ENCODE measurements at regions not wholly inside any gene's neighbourhood (a gene's known extent, or its start where the extent isn't known, plus 50 kb on each side); places are given as distances from the start of the nearest gene placed in this dataset.
"Not testable (repeated sequence)": the region's sequence is repeated elsewhere in the genome, so short reads cannot be mapped to it uniquely, and the experiment has no call there.

- H3K4me3 ChIP-seq (ENCODE audit: low read depth, low read length); H3K27me3 ChIP-seq (ENCODE audit: control insufficient read depth, insufficient read depth, low read length); DNase-seq (ENCODE audit: low read depth); H3K36me3 ChIP-seq (ENCODE audit: control insufficient read depth, insufficient read depth, low read length): not testable (repeated sequence)
Measured at GRCh38 chr1:25171013-25171412, 61.3 kb downstream of the SYF2 start.

DNA sequence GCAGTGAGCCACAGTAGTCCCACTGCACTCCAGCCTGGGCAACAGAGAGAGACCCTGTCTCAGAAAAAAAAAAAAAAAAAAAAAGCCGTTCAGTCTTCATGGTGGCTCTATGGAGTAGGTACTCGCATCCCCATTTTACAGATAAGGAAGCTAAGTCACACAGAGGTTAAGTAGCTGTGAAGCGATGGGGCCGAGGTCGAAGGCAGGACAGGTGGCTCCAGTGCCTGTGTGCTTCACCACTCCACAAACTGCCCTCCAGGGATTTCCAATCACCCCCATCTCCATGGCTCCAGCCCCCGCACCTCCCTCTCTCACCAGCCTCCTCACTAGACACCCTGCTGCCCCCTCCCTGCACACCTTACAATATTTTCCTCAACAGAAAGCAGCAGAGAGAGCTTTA lies 61.9 kb downstream of the SYF2 start:
- Histone ChIP-seq H3K36me3 (ENCODE audit: control insufficient read depth, insufficient read depth, low read length) (no peaks in the 10 kb centered on the region), H3K4me3 (ENCODE audit: low read depth, low read length) (no peak overlapping the region), H3K27me3 (ENCODE audit: control insufficient read depth, insufficient read depth, low read length) (peaks cover 5% of the 10 kb centered on the region)
- no peak for DNase-seq (ENCODE audit: low read depth)
- TF ChIP-seq, protein P1, sequence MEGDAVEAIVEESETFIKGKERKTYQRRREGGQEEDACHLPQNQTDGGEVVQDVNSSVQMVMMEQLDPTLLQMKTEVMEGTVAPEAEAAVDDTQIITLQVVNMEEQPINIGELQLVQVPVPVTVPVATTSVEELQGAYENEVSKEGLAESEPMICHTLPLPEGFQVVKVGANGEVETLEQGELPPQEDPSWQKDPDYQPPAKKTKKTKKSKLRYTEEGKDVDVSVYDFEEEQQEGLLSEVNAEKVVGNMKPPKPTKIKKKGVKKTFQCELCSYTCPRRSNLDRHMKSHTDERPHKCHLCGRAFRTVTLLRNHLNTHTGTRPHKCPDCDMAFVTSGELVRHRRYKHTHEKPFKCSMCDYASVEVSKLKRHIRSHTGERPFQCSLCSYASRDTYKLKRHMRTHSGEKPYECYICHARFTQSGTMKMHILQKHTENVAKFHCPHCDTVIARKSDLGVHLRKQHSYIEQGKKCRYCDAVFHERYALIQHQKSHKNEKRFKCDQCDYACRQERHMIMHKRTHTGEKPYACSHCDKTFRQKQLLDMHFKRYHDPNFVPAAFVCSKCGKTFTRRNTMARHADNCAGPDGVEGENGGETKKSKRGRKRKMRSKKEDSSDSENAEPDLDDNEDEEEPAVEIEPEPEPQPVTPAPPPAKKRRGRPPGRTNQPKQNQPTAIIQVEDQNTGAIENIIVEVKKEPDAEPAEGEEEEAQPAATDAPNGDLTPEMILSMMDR (IDR thresholded peaks at IDR 0.05; ENCODE audit: insufficient read depth, low read length, poor library complexity, severe bottlenecking), result no peak

- Histone ChIP-seq H3K4me3 (ENCODE audit: low read depth, low read length) (no peak overlapping the region), H3K27me3 (ENCODE audit: control insufficient read depth, insufficient read depth, low read length) (peaks cover 5% of the 10 kb centered on the region), H3K36me3 (ENCODE audit: control insufficient read depth, insufficient read depth, low read length) (no peaks in the 10 kb centered on the region)
- no peak for DNase-seq (ENCODE audit: low read depth)
- TF ChIP-seq, protein P1 (IDR thresholded peaks at IDR 0.05; ENCODE audit: insufficient read depth, low read length, poor library complexity, severe bottlenecking), result no peak
Measured at GRCh38 chr1:25169610-25170009, 62.7 kb downstream of the SYF2 start.

DNA sequence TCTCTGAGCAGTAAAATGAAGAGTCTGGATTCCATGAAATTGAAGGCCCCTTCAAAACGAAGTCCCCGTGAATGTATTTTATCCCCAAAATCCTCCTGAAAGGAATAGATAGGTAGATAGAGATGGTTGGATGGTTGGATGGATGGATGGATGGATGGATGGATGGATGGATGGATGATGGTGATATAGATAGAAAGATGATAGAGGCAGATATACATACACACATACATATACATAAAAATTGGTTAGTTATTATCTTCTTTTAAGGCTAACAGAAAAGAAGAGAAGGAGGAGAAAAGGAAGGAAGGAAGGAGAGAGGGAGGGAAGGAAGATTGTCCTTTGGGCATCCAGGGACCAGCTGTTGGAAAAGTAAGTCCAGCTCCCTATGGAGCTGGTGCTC lies 63.1 kb downstream of the SYF2 start:
- peaks cover 5% of the 10 kb centered on the region for H3K27me3 ChIP-seq (ENCODE audit: control insufficient read depth, insufficient read depth, low read length)
- DNase-seq (ENCODE audit: low read depth), result no peak
- no peaks in the 10 kb centered on the region for H3K36me3 ChIP-seq (ENCODE audit: control insufficient read depth, insufficient read depth, low read length)
- no peak overlapping the region for H3K4me3 ChIP-seq (ENCODE audit: low read depth, low read length)
- TF ChIP-seq, protein P1 (IDR thresholded peaks at IDR 0.05; ENCODE audit: insufficient read depth, low read length, poor library complexity, severe bottlenecking), result no peak

DNA sequence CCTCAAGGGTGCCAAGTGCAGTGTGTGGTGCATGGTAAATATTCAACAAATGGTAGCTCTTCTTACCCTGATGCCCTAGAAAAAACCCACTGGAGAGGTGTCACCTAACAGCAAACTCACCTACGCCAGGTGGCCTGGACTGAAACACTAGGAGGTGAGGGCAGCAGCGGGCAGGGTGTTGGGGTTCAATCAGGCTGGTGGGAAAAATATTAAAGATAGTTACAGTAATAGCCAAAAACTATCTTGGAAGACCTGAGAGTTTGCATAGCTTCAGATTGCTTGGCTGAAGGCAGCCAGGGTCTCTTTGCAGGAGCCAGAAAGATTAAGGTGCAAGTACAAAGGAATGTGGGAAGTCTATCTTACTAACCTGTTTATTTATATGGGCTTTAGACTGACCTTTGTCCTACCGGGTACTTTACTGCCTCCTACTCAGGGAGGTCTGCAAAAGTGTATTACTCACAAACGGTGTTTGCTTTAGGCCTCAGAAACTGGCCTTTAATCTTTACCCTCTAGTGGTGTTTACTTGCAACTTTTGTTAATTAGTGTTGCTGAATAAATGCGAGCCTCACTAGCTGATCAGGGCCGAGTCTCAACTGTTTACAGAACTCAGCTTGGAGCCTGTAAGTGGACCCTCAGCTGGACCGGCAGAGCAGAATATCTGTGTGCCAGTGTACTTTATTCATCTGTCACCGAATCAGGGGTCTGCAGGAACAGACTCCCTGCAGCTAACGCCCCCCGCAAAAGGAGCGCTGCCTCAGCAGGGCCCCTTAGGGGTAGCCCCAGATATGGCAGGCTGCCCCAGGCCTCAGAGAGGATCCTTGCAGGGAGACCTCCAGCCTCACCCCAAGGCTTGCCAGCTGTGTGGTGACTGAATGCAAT lies 63.9 kb downstream of the SYF2 start:
- H3K36me3 ChIP-seq (ENCODE audit: control insufficient read depth, insufficient read depth, low read length), result no peaks in the 10 kb centered on the region
- TF ChIP-seq, protein P1 (IDR thresholded peaks at IDR 0.05; ENCODE audit: insufficient read depth, low read length, poor library complexity, severe bottlenecking), result no peak
- H3K4me3 ChIP-seq (ENCODE audit: low read depth, low read length), result no peak overlapping the region
- H3K27me3 ChIP-seq (ENCODE audit: control insufficient read depth, insufficient read depth, low read length), result peaks cover 5% of the 10 kb centered on the region
- no peak for DNase-seq (ENCODE audit: low read depth)

GRCh38 chr1:25167269-25168192 lies 64.8 kb downstream of the SYF2 start:
- no peak for DNase-seq (ENCODE audit: low read depth)

More at GRCh38 chr1:25167269-25168192, 64.8 kb downstream of the SYF2 start:
- Histone ChIP-seq H3K36me3 (ENCODE audit: control insufficient read depth, insufficient read depth, low read length) (no peaks in the 10 kb centered on the region), H3K27me3 (ENCODE audit: control insufficient read depth, insufficient read depth, low read length) (peaks cover 5% of the 10 kb centered on the region), H3K4me3 (ENCODE audit: low read depth, low read length) (no peak overlapping the region)
- TF ChIP-seq, protein P1 (IDR thresholded peaks at IDR 0.05; ENCODE audit: insufficient read depth, low read length, poor library complexity, severe bottlenecking), result no peak
